H9 (cell line): ENCODE measurements at regions not wholly inside any gene's neighbourhood (a gene's known extent, or its start where the extent isn't known, plus 50 kb on each side); places are given as distances from the start of the nearest gene placed in this dataset.

Experiments
- DNase-seq: peaks from one replicate; pipeline ENCODE4 v3.0.0-alpha.2; 2017
- H2AFZ ChIP-seq: one replicate; pipeline ENCODE4 v1.6.1; 2013; ENCODE audit warnings: mild to moderate bottlenecking, low read length, control low read depth, moderate library complexity
- H2AK5ac ChIP-seq: 2 replicates; pipeline ENCODE4 v1.6.1; 2013; ENCODE audit warnings: low read length, control low read depth, mixed read lengths; ENCODE audit not compliant: insufficient read length
- H2BK120ac ChIP-seq: one replicate; pipeline ENCODE4 v1.6.1; 2013; ENCODE audit warnings: low read depth, mild to moderate bottlenecking, low read length, control low read depth, inconsistent platforms; ENCODE audit not compliant: poor library complexity, severe bottlenecking
- H2BK12ac ChIP-seq: 2 replicates; pipeline ENCODE4 v1.6.1; 2013; ENCODE audit warnings: low read length, control low read depth, mixed read lengths, low read depth; ENCODE audit not compliant: insufficient read length
- H2BK15ac ChIP-seq: 2 replicates; pipeline ENCODE4 v1.6.1; 2013; ENCODE audit warnings: low read depth, low read length, control low read depth
- H2BK20ac ChIP-seq: one replicate; pipeline ENCODE4 v1.6.1; 2013; ENCODE audit warnings: low read depth, mild to moderate bottlenecking, low read length, control low read depth, inconsistent platforms; ENCODE audit not compliant: poor library complexity, severe bottlenecking
- H2BK5ac ChIP-seq: 2 replicates; pipeline ENCODE4 v1.6.1; 2013; ENCODE audit warnings: low read length, control low read depth, mixed read lengths; ENCODE audit not compliant: insufficient read length
- H3K14ac ChIP-seq: 2 replicates; pipeline ENCODE4 v1.6.1; 2013; ENCODE audit warnings: low read length, control low read depth; ENCODE audit not compliant: insufficient read depth
- H3K18ac ChIP-seq: 2 replicates; pipeline ENCODE4 v1.6.1; 2013; ENCODE audit warnings: low read depth, mild to moderate bottlenecking, mixed read lengths, low read length, control low read depth; ENCODE audit not compliant: insufficient read length
- H3K23ac ChIP-seq: 2 replicates; pipeline ENCODE4 v1.6.1; 2013; ENCODE audit warnings: low read length, control low read depth, mixed read lengths, low read depth; ENCODE audit not compliant: insufficient read length
- H3K23me2 ChIP-seq: 2 replicates; pipeline ENCODE4 v1.6.1; 2013; ENCODE audit warnings: low read depth, mild to moderate bottlenecking, mixed read lengths, low read length, control low read depth; ENCODE audit not compliant: insufficient read length, poor library complexity, severe bottlenecking
- H3K27ac ChIP-seq: 2 replicates; pipeline ENCODE4 v1.5.1; 2013; ENCODE audit warnings: low read length, control low read depth, mixed read lengths, low read depth; ENCODE audit not compliant: insufficient read length
- H3K27me3 ChIP-seq: 2 replicates; pipeline ENCODE4 v1.6.1; 2013; ENCODE audit warnings: low read length, control low read depth, inconsistent platforms; ENCODE audit not compliant: insufficient read depth
- H3K4ac ChIP-seq: 2 replicates; pipeline ENCODE4 v1.6.1; 2013; ENCODE audit warnings: low read depth, mild to moderate bottlenecking, control low read depth, inconsistent platforms, low read length, moderate library complexity
- H3K4me1 ChIP-seq: 2 replicates; pipeline ENCODE4 v1.6.1; 2013; ENCODE audit warnings: low read length, control low read depth, inconsistent platforms; ENCODE audit not compliant: insufficient read depth
- H3K4me2 ChIP-seq: 2 replicates; pipeline ENCODE4 v1.6.1; 2013; ENCODE audit warnings: low read length, control low read depth, mixed read lengths; ENCODE audit not compliant: insufficient read length, insufficient read depth
- H3K56ac ChIP-seq: 2 replicates; pipeline ENCODE4 v1.6.1; 2013; ENCODE audit warnings: low read depth, mild to moderate bottlenecking, mixed read lengths, low read length, control low read depth; ENCODE audit not compliant: insufficient read length
- H3K79me1 ChIP-seq: 2 replicates; pipeline ENCODE4 v1.6.1; 2013; ENCODE audit warnings: low read depth, mild to moderate bottlenecking, moderate library complexity, low read length, control low read depth, inconsistent platforms; ENCODE audit not compliant: insufficient read depth, poor library complexity, severe bottlenecking
- H3K79me2 ChIP-seq: 2 replicates; pipeline ENCODE4 v1.6.1; 2013; ENCODE audit warnings: low read length, control low read depth, inconsistent platforms; ENCODE audit not compliant: insufficient read depth
- H3K9ac ChIP-seq: 2 replicates; pipeline ENCODE4 v1.6.1; 2013; ENCODE audit warnings: low read length, control low read depth, mixed read lengths; ENCODE audit not compliant: insufficient read length; ENCODE audit errors: extremely low read depth
- H3K9me3 ChIP-seq: one replicate; pipeline ENCODE4 v1.6.1; 2013; ENCODE audit warnings: low read depth, low read length, inconsistent platforms; ENCODE audit not compliant: control insufficient read depth
- H3T11ph ChIP-seq: one replicate; pipeline ENCODE4 v1.6.1; 2013; ENCODE audit warnings: mild to moderate bottlenecking, low read length, control low read depth, inconsistent platforms
- H4K20me1 ChIP-seq: one replicate; pipeline ENCODE4 v1.6.1; 2013; ENCODE audit not compliant: control insufficient read depth, insufficient read length, insufficient read depth
- H4K5ac ChIP-seq: 2 replicates; pipeline ENCODE4 v1.6.1; 2013; ENCODE audit warnings: low read depth, mild to moderate bottlenecking, mixed read lengths, low read length, control low read depth; ENCODE audit not compliant: insufficient read length
- H4K8ac ChIP-seq: replicated peaks from 2 replicates; pipeline ENCODE4 v1.6.1; 2013; ENCODE audit warnings: low read length, control low read depth, mixed read lengths, low read depth; ENCODE audit not compliant: insufficient read length
- H4K91ac ChIP-seq: 2 replicates; pipeline ENCODE4 v1.6.1; 2013; ENCODE audit warnings: low read depth, mild to moderate bottlenecking, moderate library complexity, mixed read lengths, low read length, control low read depth; ENCODE audit not compliant: insufficient read length
- H3K27ac Mint-ChIP-seq, 3 experiments: 2 replicates in 2 of 3; 3 replicates in 1 of 3; pipeline ENCODE4 v1.8.0; 2020 to 2021; ENCODE audit warnings: mixed read lengths in 3 of 3, mild to moderate bottlenecking in 1 of 3, moderate library complexity in 1 of 3
- H3K27me3 Mint-ChIP-seq: 2 replicates; pipeline ENCODE4 v1.8.0; 2021; ENCODE audit warnings: low read depth, mild to moderate bottlenecking, moderate library complexity, mixed read lengths
- H3K36me3 Mint-ChIP-seq, 3 experiments: 2 replicates in 2 of 3; 3 replicates in 1 of 3; pipeline ENCODE4 v1.8.0; 2020 to 2021; ENCODE audit warnings: low read depth in 3 of 3, mixed read lengths in 3 of 3; ENCODE audit not compliant: insufficient read depth in 1 of 3
- H3K4me1 Mint-ChIP-seq, 2 experiments: 2 replicates each; pipeline ENCODE4 v1.8.0; 2020; ENCODE audit warnings: mixed read lengths in 2 of 2
- H3K4me3 Mint-ChIP-seq, 2 experiments: 2 replicates in 1 of 2; 3 replicates in 1 of 2; pipeline ENCODE4 v1.8.0; 2020 to 2021; ENCODE audit warnings: mild to moderate bottlenecking in 2 of 2, mixed read lengths in 2 of 2, moderate library complexity in 1 of 2
- H3K9me3 Mint-ChIP-seq, 2 experiments: 2 replicates in 1 of 2; 3 replicates in 1 of 2; pipeline ENCODE4 v1.8.0; 2020; ENCODE audit warnings: mild to moderate bottlenecking in 2 of 2, mixed read lengths in 2 of 2, moderate library complexity in 1 of 2
- CTCF ChIP-seq: fragments of 200-600 bp; sonication (generic); conservative IDR thresholded peaks from 3 replicates; pipeline ENCODE4 v1.8.0; 2021; ENCODE audit warnings: antibody characterized with exemption, mild to moderate bottlenecking
- WGBS: extraction: QIAGEN DNeasy Blood & Tissue Kit; methylation state at CpG from one replicate; pipeline ENCODE4 v1.1.7; 2013; ENCODE audit warnings: missing lambda C conversion rate, low lambda C conversion rate, mixed read lengths; ENCODE audit not compliant: insufficient read length; ENCODE audit errors: extremely low coverage; 5-methylcytosine and 5-hydroxymethylcytosine counted together

GRCh38 chr6:105611606-105612005 is 208.7 kb upstream of the PREP start:
- no peak overlapping the region for H3K4ac ChIP-seq
- no peak overlapping the region for H3K4me2 ChIP-seq
- H2BK20ac ChIP-seq = no peak overlapping the region
- H3K27ac ChIP-seq = no peak overlapping the region
- H4K91ac ChIP-seq = no peak overlapping the region
- no peaks in the 10 kb centered on the region for H3K27me3 Mint-ChIP-seq
- H3K27me3 ChIP-seq = no peaks in the 10 kb centered on the region
- no peak overlapping the region for H3K14ac ChIP-seq
- H2BK5ac ChIP-seq = no peak overlapping the region
- whole genome bisulfite sequencing = no CpG with 5 or more reads among the region's 2 CpGs
- no peak overlapping the region for H2BK120ac ChIP-seq
- H3K36me3 Mint-ChIP-seq = peaks cover 4 to 8% (median 6%) of the 10 kb centered on the region in 3 experiments
- no peak overlapping the region for H2BK12ac ChIP-seq
- H3K18ac ChIP-seq = no peak overlapping the region
- H3K9ac ChIP-seq = no peak overlapping the region
- no peak overlapping the region for H4K5ac ChIP-seq
- no peak overlapping the region for H2AK5ac ChIP-seq
- H3K4me1 ChIP-seq = no peaks in the 10 kb centered on the region
- H2AFZ ChIP-seq = no peak overlapping the region
- H3K27ac Mint-ChIP-seq = no peak overlapping the region
- no peak overlapping the region for H2BK15ac ChIP-seq
- H3K79me2 ChIP-seq = no peaks in the 10 kb centered on the region
- no peaks in the 10 kb centered on the region for H4K20me1 ChIP-seq
- no peak overlapping the region for H4K8ac ChIP-seq
- H3T11ph ChIP-seq = no peak overlapping the region
- no peak for DNase-seq
- no peaks in the 10 kb centered on the region for H3K79me1 ChIP-seq
- no peak overlapping the region for H3K4me3 Mint-ChIP-seq
- no peaks in the 10 kb centered on the region for H3K9me3 ChIP-seq
- TF ChIP-seq CTCF = no peak
- H3K56ac ChIP-seq = no peak overlapping the region
- H3K4me1 Mint-ChIP-seq = peaks cover 0 to 8% of the 10 kb centered on the region in 2 experiments; a peak in 1 of 4 replicates
- peaks cover 6 to 7% of the 10 kb centered on the region in 2 experiments; a peak in 4 of 5 replicates for H3K9me3 Mint-ChIP-seq
- H3K23me2 ChIP-seq = no peaks in the 10 kb centered on the region
- no peak overlapping the region for H3K23ac ChIP-seq
